ENCODE measurements at regions not wholly inside any gene's neighbourhood (a gene's known extent, or its start where the extent isn't known, plus 50 kb on each side); places are given as distances from the start of the nearest gene placed in this dataset.

- TF ChIP-seq CTCF (IDR thresholded peaks at IDR 0.05; ENCODE audit: insufficient read depth, low read length) (no peak), REST (IDR thresholded peaks at IDR 0.05; ENCODE audit: insufficient replicate concordance, low read depth) (no peak), SPI1 (IDR thresholded peaks at IDR 0.05; ENCODE audit: borderline replicate concordance, low read depth) (no peak), GABPA (IDR thresholded peaks at IDR 0.05; ENCODE audit: low read depth) (no peak), POLR2AphosphoS5 (IDR thresholded peaks at IDR 0.05; ENCODE audit: low read depth) (no peak)
Measured at GRCh38 chr4:54498661-54499111, 159.1 kb upstream of the KIT start.

Measured in HL-60 (cell line).